ENCODE measurements at regions not wholly inside any gene's neighbourhood (a gene's known extent, or its start where the extent isn't known, plus 50 kb on each side); places are given as distances from the start of the nearest gene placed in this dataset.
"Not testable (repeated sequence)": the region's sequence is repeated elsewhere in the genome, so short reads cannot be mapped to it uniquely, and the experiment has no call there.

- DNase-seq (ENCODE audit: low spot score), result no peak
These were observed 267.9 kb upstream of the NPSR1 start for GRCh38 chr7:34390103-34390502.

- no peak for DNase-seq (ENCODE audit: low spot score)
These were observed 265.0 kb upstream of the NPSR1 start for GRCh38 chr7:34392972-34393371.

DNA sequence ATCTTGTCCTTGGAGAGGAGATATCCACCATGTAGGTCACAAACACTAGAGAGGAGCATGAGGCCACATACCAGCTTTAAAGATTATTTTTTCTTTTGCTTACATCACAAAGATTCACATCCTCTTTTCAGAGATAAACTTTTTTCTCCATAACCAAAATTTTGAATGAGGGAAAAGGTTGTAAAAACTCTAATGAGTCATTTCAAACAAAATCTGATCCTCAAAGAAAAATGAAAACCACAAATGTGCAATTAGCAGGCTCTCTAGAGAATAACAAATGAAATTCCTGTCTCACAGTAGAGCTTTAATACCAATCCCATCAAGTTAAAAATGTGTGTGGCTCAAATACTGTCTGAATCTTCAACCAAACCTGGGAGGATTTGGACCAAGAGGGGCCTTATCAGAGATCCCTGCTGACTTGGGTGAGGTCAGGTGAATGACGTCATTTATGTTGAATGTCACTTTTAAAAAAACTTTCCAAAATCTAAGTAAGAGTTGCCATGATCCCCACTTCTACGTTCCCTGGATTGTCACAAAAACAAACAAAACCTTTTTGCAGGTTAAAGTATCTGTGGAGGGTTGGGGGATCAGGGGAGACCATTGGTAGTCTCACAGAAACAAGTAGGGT is 261.5 kb upstream of the NPSR1 start:
- DNase-seq (ENCODE audit: low spot score), result no peak

GRCh38 chr7:34401776-34402175 is 256.2 kb upstream of the NPSR1 start:
- DNase-seq (ENCODE audit: low spot score), result peak; percentile 40

- DNase-seq (ENCODE audit: low spot score), result no peak
These were observed 251.0 kb upstream of the NPSR1 start for GRCh38 chr7:34406848-34407530.

DNA sequence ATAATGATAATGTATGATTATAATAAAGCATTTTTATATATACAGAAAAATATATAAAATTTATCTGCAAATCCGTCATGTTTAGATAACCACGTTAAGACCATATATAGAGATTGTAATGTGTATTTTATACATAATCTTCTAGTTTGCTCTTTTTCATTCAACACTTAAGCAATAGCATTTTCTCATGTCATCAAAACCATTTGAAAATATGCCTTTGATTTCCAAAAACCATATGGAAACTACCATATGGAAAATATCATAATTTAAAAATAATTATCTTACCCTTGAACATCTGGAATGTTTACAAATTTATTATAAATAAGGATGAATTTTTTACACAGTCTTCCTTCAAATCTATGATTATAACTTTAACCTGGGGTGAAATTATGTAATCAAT is 250.4 kb upstream of the NPSR1 start:
- DNase-seq (ENCODE audit: low spot score), result no peak

DNA sequence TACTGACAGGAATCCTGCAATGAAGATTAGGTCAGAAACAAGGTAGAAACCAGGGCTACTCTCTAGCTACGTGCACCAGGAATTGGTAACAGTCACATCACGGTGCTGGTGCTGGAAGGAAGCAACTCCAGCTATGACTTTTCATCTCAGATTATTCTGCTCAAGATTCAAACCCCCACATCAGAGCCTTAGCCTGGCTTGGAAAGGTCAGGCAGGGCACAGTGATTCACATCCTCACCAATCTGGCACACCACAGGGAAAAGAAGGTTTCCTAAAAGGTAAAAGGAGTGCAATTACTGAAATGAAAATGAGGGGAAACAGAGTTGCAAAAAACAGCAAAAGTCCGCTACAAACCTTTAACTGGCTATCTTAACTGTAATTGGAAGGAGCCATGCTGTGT is 240.2 kb upstream of the NPSR1 start:
- DNase-seq (ENCODE audit: low spot score), result no peak

DNA sequence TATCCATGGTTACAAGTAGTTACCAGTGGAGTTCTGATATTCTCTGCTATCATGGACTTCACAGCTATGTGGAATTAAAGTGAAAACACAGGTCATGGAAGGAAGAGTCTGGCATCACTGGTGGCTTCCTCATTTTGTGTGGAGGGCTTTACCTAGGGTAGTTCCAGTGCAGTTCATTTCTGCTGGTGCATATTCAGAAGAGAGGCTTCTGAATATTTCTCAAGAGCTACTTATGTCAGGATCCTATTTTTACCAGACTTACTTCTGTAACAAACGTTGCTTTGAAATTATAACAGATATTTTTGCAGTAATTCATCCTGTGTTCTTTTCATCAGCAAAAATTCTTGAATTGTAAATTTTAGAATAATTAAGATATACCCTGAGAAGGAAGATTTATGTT is 236.5 kb upstream of the NPSR1 start:
- DNase-seq (ENCODE audit: low spot score), result no peak

- DNase-seq (ENCODE audit: low spot score), result no peak
These were observed 232.8 kb upstream of the NPSR1 start for GRCh38 chr7:34425194-34425593.

GRCh38 chr7:34425631-34426384 is 232.2 kb upstream of the NPSR1 start:
- DNase-seq (ENCODE audit: low spot score), result no peak

GRCh38 chr7:34430456-34430855 is 227.6 kb upstream of the NPSR1 start:
- DNase-seq (ENCODE audit: low spot score), result peak; percentile 44

DNA sequence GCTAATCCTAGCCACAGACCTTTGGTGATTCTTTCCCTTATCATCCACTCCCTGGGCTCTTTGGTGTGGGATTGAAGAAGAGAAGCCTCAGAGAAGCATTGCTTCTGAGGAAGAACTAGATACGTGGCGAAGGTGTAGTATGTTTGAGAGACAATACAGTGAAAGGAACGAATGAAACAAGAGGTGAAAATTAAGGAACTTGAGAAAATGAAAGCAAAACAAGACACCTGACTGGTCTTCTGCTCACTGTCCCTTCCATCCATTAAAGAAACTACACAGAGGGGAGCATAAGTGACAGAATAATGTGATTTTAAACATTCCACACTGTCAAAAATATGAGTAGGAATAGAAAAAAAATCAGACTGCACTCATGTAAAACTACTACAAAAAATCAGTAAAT is 219.6 kb upstream of the NPSR1 start:
- DNase-seq (ENCODE audit: low spot score), result no peak

DNA sequence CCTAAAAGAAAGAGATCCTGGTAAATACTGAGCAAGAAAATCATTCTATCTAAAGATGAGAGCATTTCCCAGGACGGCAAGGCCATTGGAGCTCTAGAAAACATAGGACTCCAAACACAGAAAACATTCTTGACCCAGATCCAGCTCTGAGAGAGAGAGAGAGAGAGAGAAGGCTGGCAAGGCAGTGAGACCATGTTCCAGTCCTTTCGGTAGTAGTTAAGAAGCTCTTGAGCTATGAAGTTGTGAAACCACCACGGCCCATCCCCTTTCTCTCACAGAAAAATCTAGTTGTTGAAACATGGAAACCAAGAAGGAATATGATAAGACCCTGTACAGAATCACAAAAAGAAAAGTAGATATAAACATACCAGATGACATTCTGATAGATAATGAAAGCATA is 212.4 kb upstream of the NPSR1 start:
- DNase-seq (ENCODE audit: low spot score), result no peak

DNA sequence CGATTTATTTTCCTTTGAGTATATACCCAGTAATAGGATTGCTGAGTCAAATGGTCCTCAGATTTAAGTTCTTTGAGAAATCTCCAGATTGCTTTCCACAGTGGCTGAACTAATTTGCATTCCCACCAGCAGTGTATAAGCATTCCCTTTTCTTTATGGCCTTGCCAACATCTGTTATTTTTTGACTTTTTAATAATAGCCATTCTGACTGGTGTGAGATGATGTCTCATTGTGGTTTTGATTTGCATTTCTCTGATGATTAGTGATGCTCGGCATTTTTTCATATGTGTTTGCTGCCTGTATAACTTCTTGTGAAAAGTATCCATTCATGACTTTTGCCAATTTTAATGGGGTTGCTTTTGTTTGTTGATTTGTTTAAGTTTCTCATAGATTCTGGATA is 209.5 kb upstream of the NPSR1 start:
- not testable (repeated sequence) for DNase-seq (ENCODE audit: low spot score)

DNA sequence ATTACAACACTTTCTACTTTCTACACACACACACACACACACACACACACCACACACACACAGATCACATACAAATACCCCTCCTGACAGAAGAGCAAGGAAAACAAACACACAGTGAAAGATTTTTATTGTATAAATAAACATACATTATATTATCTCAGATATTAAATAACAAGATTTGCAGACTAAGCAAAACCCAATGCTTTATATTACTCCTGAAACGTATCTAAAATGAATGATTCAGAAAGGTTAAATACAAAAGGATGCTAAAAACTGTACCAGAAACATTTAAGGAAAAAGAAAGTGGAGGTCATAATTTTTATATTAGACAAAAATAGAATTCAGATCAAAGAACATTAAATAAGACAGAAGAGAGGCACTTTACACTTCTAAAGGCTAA is 208.3 kb upstream of the NPSR1 start:
- DNase-seq (ENCODE audit: low spot score), result no peak

DNA sequence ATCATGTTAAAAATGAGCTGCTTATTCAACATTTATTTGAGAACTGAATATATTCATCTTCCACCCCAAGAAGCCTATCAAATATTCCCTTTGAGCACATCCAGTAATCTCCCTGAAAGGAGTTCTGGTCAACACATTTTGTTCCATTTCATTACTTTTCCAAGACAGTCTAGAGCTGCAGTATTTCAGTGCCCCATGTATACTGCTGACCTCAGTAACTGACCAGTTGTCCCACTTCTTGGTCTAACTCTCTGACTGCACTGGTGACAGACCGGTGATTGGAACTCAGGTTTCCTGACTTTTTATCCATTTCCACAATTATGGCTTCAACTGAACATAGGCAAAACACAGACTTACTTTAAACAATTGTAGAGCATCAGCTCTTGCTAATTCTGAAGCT is 206.8 kb upstream of the NPSR1 start:
- DNase-seq (ENCODE audit: low spot score), result no peak

DNA sequence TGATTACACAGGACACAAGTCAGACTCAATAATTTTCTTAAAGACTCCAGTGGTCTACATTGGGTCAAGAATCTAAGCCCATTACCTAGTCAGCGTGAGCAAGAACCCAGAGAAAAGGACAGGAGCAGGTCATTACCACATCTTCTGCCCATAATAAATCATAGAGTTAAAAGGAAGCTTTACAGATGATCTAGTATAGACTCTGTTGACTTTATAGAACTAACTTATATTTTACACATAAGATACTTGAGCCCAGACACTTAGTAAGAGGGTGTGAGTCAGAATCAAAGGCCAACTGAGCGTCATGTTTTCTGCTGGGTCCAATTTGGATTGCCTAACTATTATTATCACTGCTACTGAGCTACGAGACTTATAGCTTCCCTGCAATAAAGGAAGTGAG is 206.1 kb upstream of the NPSR1 start:
- DNase-seq (ENCODE audit: low spot score), result no peak

GRCh38 chr7:34452363-34452762 is 205.7 kb upstream of the NPSR1 start:
- no peak for DNase-seq (ENCODE audit: low spot score)

DNA sequence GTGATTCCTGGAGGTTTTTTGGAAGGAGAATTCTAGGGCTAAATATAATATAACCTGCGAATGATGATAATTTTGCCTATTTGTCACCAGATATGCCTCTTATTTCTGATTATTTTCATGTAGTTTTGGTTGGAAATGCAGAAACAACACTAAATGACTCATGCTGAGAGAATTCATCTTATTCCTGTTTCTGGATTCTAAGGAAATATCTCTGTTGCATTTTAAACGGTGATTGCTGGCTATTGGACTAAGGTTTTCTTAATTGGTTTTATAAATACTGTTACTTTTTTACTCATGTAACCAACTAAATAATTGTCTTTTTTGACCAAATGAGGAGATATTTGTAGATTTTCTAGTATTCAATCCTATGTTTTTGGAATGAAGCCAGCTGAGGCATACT is 204.9 kb upstream of the NPSR1 start:
- DNase-seq (ENCODE audit: low spot score), result no peak

GRCh38 chr7:34454381-34454780 is 203.6 kb upstream of the NPSR1 start:
- no peak for DNase-seq (ENCODE audit: low spot score)

DNA sequence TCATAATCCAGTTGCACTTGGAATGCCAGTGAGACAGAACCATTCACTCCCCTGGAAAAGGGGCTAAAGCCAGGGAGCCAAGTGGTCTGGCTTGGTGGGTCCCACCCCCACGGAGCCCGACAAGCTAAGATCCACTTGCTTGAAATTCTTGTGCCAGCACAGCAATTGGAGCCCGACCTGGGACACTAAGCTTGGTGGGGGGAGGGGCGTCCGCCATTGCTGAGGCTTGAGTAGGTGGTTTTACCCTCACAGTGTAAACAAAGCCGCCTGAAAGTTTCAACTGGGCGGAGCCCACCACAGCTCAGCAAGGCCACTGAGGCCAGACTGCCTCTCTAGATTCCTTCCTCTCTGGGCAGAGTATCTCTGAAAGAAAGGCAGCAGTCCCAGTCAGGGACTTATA is 200.7 kb upstream of the NPSR1 start:
- no peak for DNase-seq (ENCODE audit: low spot score)

GRCh38 chr7:34463830-34464229 is 194.2 kb upstream of the NPSR1 start:
- no peak for DNase-seq (ENCODE audit: low spot score)

DNA sequence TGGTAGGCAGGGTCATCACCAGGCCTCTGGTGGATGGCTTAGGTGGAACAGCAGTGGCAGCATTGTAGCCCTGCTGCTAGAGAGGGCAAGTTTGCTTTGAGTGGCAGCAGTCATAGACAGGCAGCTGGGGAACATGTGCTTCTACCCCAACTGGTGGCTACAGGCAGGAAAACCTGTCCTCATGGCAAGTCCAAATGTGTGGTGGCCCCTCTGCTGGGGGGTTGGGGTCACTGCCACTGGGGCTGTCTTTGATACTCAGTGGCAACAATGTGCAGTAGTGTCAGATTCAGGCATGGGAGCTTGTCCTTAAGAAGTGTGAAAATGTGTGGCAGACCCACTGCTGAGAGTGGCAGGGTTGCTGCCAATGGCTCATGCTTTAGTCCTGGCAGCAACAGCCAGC is 186.2 kb upstream of the NPSR1 start:
- DNase-seq (ENCODE audit: low spot score), result no peak
